ENCODE measurements at regions not wholly inside any gene's neighbourhood (a gene's known extent, or its start where the extent isn't known, plus 50 kb on each side); places are given as distances from the start of the nearest gene placed in this dataset.

GRCh38 chr1:4146101-4146500, 246.0 kb upstream of the C1orf174 start:
- no peak for DNase-seq (ENCODE audit: low spot score)
- H3K9me3 Mint-ChIP-seq (ENCODE audit: unreplicated experiment), result peaks cover 28% of the 10 kb centered on the region
- H3K36me3 Mint-ChIP-seq (ENCODE audit: low read depth, unreplicated experiment), result peaks cover 7% of the 10 kb centered on the region
- TF ChIP-seq, protein P1, sequence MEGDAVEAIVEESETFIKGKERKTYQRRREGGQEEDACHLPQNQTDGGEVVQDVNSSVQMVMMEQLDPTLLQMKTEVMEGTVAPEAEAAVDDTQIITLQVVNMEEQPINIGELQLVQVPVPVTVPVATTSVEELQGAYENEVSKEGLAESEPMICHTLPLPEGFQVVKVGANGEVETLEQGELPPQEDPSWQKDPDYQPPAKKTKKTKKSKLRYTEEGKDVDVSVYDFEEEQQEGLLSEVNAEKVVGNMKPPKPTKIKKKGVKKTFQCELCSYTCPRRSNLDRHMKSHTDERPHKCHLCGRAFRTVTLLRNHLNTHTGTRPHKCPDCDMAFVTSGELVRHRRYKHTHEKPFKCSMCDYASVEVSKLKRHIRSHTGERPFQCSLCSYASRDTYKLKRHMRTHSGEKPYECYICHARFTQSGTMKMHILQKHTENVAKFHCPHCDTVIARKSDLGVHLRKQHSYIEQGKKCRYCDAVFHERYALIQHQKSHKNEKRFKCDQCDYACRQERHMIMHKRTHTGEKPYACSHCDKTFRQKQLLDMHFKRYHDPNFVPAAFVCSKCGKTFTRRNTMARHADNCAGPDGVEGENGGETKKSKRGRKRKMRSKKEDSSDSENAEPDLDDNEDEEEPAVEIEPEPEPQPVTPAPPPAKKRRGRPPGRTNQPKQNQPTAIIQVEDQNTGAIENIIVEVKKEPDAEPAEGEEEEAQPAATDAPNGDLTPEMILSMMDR (IDR thresholded peaks at IDR 0.05; ENCODE audit: unreplicated experiment), result no peak
- H3K27ac Mint-ChIP-seq (ENCODE audit: unreplicated experiment), result no peak overlapping the region
- no peaks in the 10 kb centered on the region for H3K4me1 Mint-ChIP-seq (ENCODE audit: unreplicated experiment)
- H3K27me3 Mint-ChIP-seq (ENCODE audit: unreplicated experiment), result peaks cover 10% of the 10 kb centered on the region
- H3K4me3 Mint-ChIP-seq (ENCODE audit: unreplicated experiment), result no peak overlapping the region

DNA sequence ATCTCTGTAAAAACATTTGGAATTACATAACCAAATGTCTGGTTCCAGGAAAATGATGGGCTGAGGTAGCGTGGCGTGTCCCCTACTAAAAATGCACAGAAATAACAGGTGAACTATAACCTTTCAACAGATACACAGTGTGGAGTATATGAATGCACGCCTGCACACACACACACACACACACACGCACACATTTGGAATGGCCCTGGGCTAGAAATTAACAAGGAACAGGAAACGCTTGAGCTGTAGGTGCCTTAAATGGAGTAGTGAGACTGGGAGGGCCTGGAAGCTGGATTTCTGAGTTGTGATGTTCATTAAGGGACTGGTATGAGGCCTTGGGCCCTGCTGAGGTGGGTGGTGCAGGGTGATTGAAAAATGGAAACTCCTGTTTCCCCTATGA, 246.5 kb upstream of the C1orf174 start:
- Mint-ChIP-seq H3K36me3 (ENCODE audit: low read depth, unreplicated experiment) (peaks cover 7% of the 10 kb centered on the region), H3K27ac (ENCODE audit: unreplicated experiment) (no peak overlapping the region)

DNA sequence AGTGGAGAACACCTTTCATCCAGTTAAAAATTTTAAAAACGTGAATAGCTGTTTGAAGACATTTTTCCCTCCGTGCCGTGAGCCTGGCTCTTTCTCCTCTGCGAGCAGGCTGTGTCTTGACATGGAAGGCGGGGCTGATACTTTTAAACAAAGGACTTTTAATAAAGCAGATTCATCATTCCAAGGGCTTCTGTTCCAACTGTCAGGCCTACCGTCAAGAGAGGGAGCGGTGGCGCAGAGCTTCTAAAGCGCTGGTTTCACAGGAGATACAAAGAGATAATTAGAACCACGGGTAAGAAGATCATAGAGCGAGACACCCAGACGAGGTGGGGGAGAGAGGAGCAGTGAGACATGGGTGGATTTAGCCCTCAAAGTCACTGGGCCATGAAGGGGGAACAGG, 247.4 kb upstream of the C1orf174 start:
- H3K27me3 Mint-ChIP-seq (ENCODE audit: unreplicated experiment), result peaks cover 6% of the 10 kb centered on the region
- H3K9me3 Mint-ChIP-seq (ENCODE audit: unreplicated experiment), result peaks cover 24% of the 10 kb centered on the region
- no peak overlapping the region for H3K4me3 Mint-ChIP-seq (ENCODE audit: unreplicated experiment)
- TF ChIP-seq, protein P1 (IDR thresholded peaks at IDR 0.05; ENCODE audit: unreplicated experiment), result no peak
- H3K4me1 Mint-ChIP-seq (ENCODE audit: unreplicated experiment), result no peaks in the 10 kb centered on the region
- no peak overlapping the region for H3K27ac Mint-ChIP-seq (ENCODE audit: unreplicated experiment)
- H3K36me3 Mint-ChIP-seq (ENCODE audit: low read depth, unreplicated experiment), result peaks cover 7% of the 10 kb centered on the region
- no peak for DNase-seq (ENCODE audit: low spot score)

More for the DNA sequence above, 246.5 kb upstream of the C1orf174 start:
- Mint-ChIP-seq H3K4me1 (ENCODE audit: unreplicated experiment) (no peaks in the 10 kb centered on the region), H3K27me3 (ENCODE audit: unreplicated experiment) (peaks cover 10% of the 10 kb centered on the region), H3K4me3 (ENCODE audit: unreplicated experiment) (no peak overlapping the region), H3K9me3 (ENCODE audit: unreplicated experiment) (peaks cover 28% of the 10 kb centered on the region)
- TF ChIP-seq, protein P1 (IDR thresholded peaks at IDR 0.05; ENCODE audit: unreplicated experiment), result no peak
- no peak for DNase-seq (ENCODE audit: low spot score)

GRCh38 chr1:4149281-4149680, 249.2 kb upstream of the C1orf174 start:
- Mint-ChIP-seq H3K36me3 (ENCODE audit: low read depth, unreplicated experiment) (peaks cover 8% of the 10 kb centered on the region), H3K27ac (ENCODE audit: unreplicated experiment) (no peak overlapping the region), H3K27me3 (ENCODE audit: unreplicated experiment) (peaks cover 5% of the 10 kb centered on the region), H3K9me3 (ENCODE audit: unreplicated experiment) (peaks cover 25% of the 10 kb centered on the region), H3K4me3 (ENCODE audit: unreplicated experiment) (no peak overlapping the region), H3K4me1 (ENCODE audit: unreplicated experiment) (no peaks in the 10 kb centered on the region)
- TF ChIP-seq, protein P1 (IDR thresholded peaks at IDR 0.05; ENCODE audit: unreplicated experiment), result no peak
- no peak for DNase-seq (ENCODE audit: low spot score)

DNA sequence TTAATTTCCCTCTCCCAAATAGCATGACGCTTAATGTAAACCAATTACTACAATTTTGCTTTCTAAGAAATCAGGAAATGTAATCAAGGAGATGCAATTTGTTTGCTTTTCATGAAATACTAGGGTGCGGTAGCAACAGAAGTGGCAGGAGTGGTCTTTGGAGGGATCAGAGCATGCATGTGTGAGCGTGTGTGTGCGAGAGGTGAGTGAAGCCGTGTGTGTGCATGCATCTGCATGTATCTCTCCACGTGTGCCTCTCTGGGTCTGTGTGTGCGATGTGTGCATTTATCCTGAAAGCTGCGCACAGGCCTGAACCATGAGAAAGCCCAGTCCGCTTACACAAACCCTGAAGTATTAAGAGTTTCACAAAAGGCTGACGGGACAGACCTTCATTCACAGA, 249.8 kb upstream of the C1orf174 start:
- Mint-ChIP-seq H3K4me1 (ENCODE audit: unreplicated experiment) (no peaks in the 10 kb centered on the region), H3K4me3 (ENCODE audit: unreplicated experiment) (no peak overlapping the region), H3K27ac (ENCODE audit: unreplicated experiment) (peak overlapping the region; percentile 16), H3K9me3 (ENCODE audit: unreplicated experiment) (peaks cover 27% of the 10 kb centered on the region), H3K27me3 (ENCODE audit: unreplicated experiment) (peaks cover 5% of the 10 kb centered on the region), H3K36me3 (ENCODE audit: low read depth, unreplicated experiment) (peaks cover 8% of the 10 kb centered on the region)
- no peak for DNase-seq (ENCODE audit: low spot score)
- TF ChIP-seq, protein P1 (IDR thresholded peaks at IDR 0.05; ENCODE audit: unreplicated experiment), result no peak
